ENCODE measurements at regions not wholly inside any gene's neighbourhood (a gene's known extent, or its start where the extent isn't known, plus 50 kb on each side); places are given as distances from the start of the nearest gene placed in this dataset.
"Not testable (repeated sequence)": the region's sequence is repeated elsewhere in the genome, so short reads cannot be mapped to it uniquely, and the experiment has no call there.

DNA sequence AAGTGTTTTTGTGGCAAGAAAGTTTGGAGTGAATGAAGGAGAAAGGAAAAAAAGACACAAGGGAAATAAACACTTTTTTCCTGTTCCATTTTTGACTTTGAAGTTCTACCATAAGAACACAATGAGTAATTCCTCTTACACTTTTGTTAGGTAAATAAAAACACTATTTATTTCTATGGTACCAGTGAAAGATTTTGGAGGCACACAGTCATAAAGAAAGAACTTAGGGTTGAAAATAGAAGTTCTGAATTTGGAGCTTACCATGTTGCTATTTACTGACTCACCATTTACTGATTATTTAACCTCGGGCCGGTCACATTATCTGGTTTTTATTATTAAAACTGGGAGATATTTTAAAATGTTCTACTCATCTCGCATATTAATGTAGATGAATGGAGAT is 367.8 kb downstream of the TLE1 start:
- no peak for DNase-seq

DNA sequence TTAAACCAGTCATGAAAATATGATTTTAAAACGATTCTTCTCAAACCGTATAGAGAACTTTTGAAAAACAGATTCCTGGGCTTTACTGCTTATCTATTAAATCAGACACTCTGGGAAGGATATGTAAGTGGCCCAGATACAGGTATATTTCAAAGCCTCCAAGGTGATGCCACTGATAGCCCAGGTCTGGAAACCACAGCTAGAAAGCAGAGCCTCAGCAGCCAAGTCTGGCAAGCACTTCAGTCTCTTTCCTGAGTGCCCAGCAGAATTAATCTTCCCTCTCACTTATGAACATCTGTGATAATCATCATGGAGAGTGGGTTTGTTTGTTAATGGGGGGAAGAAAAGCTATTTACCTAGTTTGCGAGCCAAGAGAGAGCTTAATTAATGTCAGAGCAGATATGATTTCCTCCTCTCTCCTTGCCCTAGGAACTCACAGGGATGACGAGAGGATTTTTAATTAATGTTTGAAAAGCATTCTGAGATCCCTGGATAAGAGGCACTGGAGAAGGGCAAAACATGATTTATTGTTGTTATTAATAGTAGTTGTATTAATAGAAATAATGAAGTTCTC is 368.4 kb downstream of the TLE1 start:
- peak; percentile 14 for DNase-seq

DNA sequence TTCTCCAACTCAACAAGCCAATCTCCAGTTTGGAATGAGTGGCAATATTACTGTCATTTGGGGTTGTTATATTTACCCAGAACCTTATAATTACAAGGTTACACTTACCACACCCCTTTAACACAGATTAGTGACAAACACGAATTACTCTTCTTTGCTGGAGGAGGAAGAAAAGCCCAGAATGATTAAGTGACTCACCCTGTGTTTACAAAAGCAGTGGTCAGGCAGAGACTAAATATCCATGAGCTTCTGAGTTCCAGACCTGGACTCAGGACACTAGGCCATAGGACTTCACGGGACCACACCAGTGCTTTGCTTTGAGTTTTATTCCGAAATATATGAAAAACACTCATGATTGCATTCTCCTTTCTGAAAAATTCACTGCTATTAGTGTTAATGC is 370.8 kb downstream of the TLE1 start:
- no peak for DNase-seq

DNA sequence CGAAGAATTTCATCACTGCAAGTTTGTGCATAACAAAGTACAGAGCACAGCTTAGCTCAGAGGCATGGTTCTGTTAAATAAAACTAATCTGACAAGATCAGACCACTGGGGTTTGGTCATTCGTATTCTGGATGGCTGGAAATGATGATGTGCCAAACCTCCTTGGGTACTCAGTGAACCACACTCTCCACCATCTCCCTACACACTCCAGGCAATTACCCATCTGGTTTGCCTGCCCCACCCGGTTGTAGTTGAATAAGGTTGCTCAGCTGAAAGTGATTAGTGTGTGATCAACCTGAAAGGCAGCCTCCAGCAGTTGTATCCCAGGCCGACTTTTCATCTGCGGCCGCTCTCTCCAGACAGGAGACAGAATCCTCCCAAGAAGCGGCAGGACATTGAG is 371.4 kb downstream of the TLE1 start:
- no peak for DNase-seq

DNA sequence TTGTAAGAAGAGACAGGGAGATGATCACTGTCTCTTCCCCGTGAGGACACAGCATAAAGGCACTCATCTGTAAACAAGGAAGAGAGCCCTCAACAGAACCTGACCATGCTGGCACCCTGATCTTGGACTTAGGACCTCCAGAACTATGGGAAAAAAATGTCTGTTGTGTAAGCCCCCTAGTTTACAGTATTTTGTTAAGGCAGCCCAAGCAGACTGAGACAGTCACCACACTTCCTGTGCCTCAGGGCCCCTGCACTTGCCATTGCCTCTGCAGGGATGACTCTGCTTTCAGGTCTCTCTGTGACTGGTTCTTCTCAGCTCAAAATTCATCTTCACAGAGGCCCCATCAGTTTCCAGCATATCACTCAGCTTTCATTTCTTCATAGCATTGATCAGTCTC is 372.1 kb downstream of the TLE1 start:
- no peak for DNase-seq

DNA sequence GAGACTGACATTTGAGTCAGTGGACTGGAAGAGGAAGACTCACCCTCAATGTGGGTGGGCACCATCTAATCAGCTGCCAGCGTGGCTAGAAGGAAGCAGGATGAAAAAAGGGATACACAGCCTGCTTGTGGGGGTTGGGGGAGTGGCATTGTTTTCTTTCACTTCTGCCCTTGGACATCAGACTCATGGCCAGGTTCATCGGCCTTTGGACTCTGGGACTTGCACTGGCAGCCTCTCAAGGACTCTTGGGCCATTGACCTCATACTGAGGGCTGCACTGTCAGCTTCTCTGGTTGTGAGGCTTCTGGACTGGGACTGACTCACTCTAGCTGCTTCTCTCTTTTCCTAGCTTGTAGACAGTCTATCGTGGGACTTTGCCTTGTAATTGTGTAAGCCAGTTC is 374.9 kb downstream of the TLE1 start:
- DNase-seq: no peak

DNA sequence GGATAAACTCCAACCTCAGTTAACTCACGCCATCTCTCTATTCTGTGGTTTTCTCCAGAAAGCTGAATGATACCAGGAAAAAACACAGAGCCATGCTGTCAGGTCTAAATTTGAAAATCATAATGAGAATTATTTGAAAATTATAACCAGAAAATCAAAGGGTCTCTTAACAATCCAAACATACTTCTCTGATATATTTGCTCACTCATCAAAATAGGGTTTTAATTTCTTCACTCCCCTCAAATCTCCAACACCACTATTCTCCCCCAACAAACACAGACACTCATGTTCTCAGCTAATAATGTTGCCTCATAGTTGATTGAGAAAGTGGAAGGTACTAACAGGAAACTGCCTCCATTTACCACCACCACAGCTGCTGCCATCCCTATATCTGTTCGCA is 375.5 kb downstream of the TLE1 start:
- no peak for DNase-seq

DNA sequence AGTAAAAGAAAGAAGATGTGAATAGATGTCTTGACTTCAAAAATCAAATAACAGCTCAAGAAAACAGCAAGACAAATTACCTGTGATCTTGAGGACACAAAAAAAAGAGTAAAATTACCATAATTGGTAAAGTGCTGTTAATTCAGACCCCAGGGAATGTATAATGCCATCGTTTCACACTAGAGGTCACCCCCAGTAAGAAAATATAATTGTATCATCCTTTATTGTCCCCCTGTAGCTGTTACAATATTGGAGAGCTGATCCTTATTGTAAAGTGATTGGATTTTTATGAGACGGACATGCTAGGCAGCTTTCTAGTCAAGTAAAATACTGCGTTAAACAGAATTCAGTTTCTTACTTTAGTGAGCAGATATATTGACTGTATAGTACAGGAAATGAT is 377.0 kb downstream of the TLE1 start:
- no peak for DNase-seq

DNA sequence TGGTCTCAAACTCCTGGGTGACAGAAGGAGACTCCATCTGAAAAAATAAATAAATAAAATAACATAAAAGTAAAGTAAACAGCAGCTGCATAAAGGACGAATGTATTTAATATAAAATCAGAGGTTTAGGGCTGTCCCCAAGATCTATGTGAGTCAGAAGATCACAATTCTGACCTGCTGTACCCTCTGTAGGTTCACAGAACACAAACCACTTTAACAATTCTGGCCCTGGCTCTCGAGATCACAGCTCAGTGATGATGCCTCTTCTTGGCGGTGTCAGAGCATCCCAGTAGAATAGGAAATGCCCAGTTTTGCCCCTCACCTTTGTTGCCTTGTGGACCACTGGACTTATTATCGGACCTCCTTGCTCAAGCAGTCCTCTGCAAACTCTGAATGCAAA is 380.9 kb downstream of the TLE1 start:
- no peak for DNase-seq

DNA sequence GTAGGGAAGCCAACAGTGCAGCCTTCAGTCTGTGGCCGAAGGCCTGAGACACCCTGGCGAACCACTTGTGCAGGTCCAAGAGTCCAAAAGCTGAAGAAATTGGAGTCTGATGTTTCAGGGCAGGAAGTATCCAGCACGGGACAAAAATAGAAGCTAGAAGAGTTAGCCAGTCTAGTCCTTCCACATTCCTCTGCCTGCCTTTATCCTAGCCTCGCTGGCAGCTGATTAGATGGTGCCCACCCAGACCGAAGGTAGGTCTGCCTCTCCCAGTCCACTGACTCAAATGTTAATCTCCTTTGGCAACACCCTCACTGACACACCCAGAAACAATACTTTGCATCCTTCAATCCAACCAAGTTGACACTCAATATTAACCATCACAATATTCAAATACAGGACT is 381.6 kb downstream of the TLE1 start:
- not testable (repeated sequence) for DNase-seq

DNA sequence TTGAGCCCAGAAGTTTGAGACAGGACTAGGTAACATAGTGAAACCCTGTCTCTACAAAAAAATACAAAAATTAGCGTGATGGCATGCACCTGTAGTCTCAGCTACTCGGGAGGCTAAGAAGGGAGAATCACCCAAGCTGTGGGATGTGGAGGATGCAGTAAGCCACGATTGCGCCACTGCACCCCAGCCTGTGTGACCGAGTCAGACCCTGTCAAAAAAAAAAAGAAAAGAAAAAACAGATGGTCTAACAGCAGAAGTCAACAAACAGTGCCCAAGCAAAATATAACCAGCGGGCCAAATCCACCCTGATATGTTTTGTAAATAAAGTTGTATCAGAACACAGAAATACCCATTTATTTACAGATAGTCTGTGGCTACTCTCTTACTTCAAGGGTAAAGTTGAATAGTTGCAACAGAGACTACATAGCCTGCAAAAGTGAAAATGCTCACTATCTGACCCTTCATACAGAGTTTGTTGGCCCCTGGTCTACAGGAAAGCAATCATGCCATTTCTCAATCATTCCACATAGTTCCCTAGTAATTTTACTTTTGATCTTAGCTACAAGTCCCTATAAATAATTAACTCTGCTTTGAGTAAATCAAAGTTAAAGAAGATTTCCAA is 383.7 kb downstream of the TLE1 start:
- DNase-seq: no peak

DNA sequence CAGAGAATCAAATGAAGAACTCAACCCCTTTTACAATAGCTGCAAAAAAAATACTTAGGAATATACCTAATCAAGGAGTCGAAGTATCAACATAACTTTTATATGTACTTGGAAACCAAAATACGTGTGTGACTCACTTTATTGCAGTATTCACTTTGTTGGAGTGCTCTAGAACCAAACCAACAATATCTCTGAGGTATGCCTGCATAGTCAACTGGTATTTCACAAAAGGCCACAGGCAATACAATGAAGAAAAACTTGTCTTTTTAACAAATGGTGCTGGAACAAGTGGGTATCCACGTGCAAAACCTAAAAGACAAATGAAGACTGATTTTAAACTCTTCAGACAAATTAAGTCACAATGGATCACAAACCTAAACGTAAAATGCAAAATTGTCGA is 385.7 kb downstream of the TLE1 start:
- DNase-seq: no peak

DNA sequence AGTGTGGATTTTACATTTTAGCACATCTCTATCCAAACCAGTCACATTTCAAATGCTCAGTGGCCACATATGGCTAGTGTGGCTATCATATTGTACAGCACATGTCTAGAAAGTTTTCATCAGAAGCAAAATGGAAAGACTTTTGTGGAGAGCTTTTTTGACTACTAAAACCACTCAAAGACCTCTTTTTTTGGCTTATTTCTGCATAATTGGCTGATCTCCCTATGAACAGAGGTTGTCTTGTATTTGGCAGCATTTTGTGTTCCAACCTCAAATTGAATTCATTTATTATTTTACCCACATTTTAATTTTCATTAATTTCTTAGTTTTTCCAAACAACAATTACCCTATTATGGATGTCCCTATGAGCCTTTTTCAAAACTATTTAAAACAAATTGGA is 395.7 kb downstream of the TLE1 start:
- no peak for DNase-seq

DNA sequence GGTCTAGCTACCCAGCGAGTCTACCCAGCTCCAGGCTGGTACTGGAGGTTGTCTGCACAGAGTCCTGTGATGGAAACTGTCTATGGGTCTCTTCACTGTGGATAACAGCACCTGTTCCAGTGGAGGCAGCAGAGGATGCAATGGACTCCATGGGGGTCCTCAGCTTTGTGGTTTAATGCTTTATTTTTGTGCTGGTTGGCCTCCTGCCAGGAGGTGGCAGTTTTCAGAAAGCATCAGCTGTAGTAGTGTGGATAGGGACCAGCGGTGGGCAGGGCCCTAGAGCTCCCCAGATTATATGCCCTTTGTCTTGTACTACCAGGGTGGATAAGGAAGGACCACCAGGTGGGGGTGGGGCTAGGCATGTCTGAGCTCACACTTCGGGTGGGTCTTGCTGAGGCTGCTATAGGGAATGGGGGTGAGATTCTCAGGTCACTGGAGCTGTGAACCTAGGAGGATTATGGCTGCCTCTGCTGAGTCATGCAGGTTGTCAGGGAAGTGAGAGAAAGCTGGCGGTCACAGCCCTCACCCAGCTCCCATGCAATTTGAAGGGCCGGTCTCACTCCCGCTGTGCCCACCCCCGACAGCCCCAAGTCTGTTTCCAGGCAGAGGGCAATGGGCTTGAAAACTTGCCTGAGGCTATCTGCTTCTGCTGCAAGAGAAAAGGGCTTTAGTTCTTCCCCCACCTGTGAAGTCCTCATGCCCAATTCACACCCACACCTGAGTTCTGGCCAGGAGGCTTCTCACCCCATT is 397.1 kb downstream of the TLE1 start:
- DNase-seq: no peak

DNA sequence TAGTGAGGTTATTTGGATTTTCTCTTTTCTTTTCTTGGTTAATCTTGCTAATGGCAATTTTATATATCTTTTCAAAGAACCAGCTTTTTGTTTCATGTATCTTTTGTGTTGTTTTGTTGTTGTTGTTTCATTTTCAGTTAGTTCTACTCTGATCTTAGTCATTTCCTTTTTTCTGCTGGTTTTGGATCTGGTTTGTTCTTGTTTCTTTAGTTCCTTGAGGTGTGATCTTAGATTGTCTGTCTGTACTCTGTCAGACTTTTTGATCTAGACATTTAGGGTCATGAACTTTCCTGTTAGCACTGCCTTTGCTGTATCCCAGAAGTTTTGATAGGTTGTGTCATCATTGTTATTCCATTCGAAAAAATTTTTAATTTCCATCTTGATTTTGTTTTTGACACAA is 399.7 kb downstream of the TLE1 start:
- no peak for DNase-seq

DNA sequence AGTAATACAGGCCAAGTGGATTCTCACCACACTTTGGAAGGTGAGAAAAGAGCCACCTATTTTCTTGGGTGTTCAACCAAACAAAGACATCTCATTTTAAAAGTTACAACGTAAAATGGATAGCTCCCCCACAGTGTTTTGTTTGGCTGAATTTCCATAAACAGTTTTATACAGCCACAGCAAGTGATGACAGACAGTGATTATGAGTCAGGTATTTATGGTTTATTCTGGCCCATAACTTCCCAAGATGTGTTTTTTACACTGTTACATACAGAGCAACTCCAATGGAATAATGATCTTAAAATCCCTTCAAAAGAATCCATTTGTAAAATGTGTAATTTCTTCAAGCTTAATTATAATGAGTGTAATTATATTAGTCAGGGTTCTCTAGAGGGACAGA is 421.3 kb downstream of the TLE1 start:
- DNase-seq: no peak

DNA sequence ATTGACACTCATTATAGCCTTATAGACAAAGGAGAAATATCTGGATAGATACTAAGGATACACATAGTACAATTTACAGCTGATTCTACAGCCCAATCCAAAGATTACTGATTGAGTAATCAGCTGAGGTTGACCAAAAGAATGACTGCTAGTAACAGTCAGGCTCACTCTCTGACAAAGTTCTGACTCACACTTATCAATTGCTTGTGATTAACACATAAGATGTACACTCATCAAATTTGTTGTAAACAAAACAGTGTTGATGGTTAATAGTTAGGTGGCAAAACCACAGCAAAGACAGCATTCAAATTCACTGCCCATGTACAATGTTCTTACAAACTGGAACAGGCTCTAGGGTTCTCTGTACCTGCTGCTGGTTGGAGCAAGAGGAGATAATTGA is 422.7 kb downstream of the TLE1 start:
- no peak for DNase-seq

DNA sequence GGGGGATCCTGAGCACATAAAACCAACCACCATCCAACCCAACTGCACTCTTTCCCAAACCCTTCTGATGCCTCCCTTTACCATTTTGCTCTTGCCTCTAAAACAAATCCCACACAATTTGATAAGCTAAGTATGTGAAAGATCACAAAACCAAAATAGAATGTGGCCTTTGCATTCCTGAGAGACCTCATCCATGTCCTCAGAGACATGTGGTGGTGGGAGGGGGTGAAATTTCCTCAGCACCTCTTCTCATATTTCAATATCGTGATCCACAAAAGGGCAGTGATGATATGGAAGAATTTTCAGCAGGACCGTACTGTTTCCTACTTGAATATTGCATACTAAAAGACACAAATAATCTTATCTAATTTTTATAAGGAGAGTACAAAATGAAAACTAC is 423.3 kb downstream of the TLE1 start:
- no peak for DNase-seq

DNA sequence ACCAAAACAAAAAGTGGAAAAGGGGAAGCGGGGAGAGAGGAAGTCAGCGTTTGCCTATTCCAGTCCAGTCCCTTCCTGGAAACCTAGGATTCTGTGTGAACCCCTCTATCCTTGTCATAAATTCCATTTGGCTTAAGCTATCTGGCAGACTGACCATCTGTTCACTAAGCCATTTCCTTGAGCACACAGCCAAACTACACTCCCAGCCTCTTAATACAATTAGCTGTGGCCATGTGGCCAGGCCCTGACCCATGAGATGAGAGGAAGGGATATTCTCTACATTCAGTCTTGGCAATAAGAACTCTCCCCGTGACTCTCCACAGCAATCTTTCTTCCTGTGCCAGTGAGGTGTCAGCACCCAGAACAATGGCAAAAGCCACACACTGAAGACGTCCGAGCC is 424.8 kb downstream of the TLE1 start:
- DNase-seq: no peak

DNA sequence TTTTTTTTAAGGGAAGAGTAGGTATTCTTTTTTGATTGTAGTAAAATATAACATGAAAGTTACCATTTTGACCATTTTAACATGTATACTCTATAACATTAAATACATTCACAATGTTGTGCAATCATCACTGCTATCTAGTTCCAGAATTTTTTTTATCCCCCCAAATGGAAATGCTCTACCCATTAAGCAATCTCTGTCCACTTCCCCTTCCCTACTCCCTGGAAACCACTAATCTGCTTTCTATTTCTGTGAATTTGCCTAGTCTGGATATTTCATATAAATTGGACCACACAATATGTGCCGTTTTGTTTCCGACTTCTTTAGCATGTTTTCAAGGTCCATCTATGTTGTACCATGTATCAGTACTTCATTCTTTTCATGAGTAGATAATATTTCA is 429.5 kb downstream of the TLE1 start:
- DNase-seq: no peak

DNA sequence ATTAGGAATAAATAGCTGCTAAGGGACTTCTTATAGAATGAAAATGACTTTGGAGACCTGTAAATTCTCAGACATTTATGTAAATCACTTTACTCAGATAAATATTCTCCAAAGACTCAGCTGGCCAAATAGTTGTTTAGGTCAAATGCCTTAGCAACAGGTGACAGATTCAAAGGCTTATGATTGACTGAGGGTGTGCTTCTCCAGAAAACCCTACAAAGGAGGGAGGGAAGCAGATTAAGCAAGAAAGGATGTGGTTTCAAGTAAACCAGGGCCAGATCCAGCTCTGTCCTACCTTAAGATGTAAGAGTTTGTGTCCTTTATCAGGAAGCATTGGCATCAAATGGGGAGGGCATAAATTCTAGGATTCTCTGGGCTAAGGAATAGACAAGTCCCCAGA is 433.0 kb downstream of the TLE1 start:
- no peak for DNase-seq

DNA sequence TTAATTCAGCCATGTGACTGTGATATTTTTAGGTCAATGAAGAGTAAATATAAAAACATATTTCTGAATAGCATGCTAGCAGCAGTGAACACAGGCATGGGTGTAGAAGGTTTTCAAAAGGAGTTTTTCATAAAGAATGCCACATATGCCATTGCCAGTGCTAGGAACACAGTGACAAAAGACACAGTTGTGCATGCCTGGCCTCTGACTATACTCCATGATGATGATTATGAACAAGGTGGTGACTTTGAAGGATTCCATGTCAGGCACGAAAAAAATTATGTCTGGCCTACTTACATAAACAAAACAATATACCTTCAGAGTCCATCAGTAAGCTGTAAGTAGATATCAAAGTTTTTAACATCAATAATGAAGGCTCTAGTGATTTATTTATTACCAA is 438.7 kb downstream of the TLE1 start:
- DNase-seq: no peak

DNA sequence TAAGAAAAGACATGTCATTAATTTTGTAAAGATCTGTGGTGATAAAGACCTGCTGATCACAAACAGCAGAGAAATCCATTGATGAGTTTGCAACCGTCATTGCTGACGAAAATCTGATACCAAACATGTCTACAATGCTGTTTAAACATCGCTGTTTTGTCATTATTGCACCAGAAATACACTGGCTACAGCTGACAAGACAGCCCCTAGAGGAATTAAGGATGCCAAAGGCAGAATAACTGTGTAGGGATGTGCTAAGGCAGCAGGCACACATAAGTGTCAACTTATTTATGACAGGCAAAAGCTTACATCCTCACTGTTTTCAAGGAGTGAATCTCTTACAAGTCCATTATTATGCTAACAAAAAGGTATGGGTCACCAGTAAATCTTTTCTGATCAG is 439.3 kb downstream of the TLE1 start:
- no peak for DNase-seq

DNA sequence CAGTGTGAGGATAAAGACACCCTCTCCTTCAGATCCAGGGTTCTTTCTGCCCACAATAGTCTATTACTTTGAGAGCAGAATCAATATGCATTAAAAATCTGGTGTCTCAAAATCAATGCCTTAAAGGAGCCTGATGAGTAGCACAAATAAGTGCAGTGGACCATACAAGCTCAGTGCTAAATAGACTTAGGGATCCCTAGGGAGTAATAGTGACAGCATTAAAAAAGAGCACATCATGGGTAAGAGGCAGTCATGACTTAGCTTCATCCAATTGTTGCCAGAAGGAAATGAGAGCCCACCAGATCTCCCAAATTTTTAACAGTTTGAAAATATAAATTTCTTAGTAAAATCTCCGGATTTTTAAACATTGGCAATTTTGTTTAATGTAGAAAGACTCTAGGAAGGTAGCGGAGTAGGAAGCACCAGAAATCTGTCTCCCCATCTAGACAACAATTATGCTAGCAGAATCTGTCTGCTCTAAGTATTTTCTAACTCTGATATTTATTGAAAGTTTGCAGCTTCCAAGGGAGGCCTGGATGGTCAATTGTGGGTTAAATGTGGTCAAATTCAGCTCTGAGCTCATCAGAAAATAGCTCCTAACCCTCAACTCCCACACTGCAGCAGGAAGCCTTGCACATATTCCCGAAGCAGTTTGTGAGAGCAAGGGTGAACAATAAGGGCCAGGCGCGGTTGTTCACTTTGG is 443.9 kb downstream of the TLE1 start:
- DNase-seq: no peak
